ENCODE measurements at regions not wholly inside any gene's neighbourhood (a gene's known extent, or its start where the extent isn't known, plus 50 kb on each side); places are given as distances from the start of the nearest gene placed in this dataset.
"Not testable (repeated sequence)": the region's sequence is repeated elsewhere in the genome, so short reads cannot be mapped to it uniquely, and the experiment has no call there.

- H3K9ac ChIP-seq (ENCODE audit: low read depth in 1 of 2, low read length in 2 of 2): no peak overlapping the region
- H3K27ac ChIP-seq (ENCODE audit: low read depth, low read length): no peak overlapping the region
- H3K36me3 ChIP-seq (ENCODE audit: control insufficient read depth in 1 of 2, insufficient read depth in 2 of 2, low read length in 2 of 2): no peaks in the 10 kb centered on the region
- no peaks in the 10 kb centered on the region for H3K4me1 ChIP-seq (ENCODE audit: control insufficient read depth in 1 of 2, insufficient read depth in 2 of 2, low read length in 2 of 2)
- H3K27me3 ChIP-seq (ENCODE audit: control insufficient read depth in 1 of 2, insufficient read depth in 2 of 2, low read length in 2 of 2): no peaks in the 10 kb centered on the region
- H3K9me3 ChIP-seq (ENCODE audit: control insufficient read depth in 1 of 2, low read length in 2 of 2): peaks cover 0 to 7% of the 10 kb centered on the region in 2 donors
- H3K4me3 ChIP-seq (ENCODE audit: low read depth in 1 of 2, low read length in 2 of 2): no peak overlapping the region
Observed at GRCh38 chr12:38175538-38175937, 141.0 kb upstream of the ALG10B start.

DNA sequence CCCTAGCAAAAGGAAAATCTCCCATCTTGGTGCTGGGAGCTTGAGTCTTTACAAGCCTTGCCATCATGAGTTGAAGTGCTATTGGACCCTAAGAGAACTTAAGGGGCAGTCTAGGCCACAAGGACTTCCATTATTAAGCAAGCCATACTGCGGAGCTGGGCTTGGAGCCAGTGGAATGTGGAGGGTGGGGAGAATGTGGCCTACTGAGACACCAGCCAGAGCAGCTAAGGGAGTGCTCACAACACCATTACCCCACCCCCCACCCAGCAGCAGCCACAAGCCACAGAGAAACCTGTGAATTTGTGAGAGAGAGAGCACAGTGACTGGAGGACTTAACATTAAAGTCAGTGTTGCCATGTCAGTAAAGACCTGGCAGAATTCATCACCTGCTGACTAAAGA is 133.0 kb upstream of the ALG10B start:
- H3K4me1 ChIP-seq (ENCODE audit: control insufficient read depth in 1 of 2, insufficient read depth in 2 of 2, low read length in 2 of 2); H3K36me3 ChIP-seq (ENCODE audit: control insufficient read depth in 1 of 2, insufficient read depth in 2 of 2, low read length in 2 of 2); H3K9ac ChIP-seq (ENCODE audit: low read depth in 1 of 2, low read length in 2 of 2); H3K4me3 ChIP-seq (ENCODE audit: low read depth in 1 of 2, low read length in 2 of 2); H3K9me3 ChIP-seq (ENCODE audit: control insufficient read depth in 1 of 2, low read length in 2 of 2); H3K27me3 ChIP-seq (ENCODE audit: control insufficient read depth in 1 of 2, insufficient read depth in 2 of 2, low read length in 2 of 2); H3K27ac ChIP-seq (ENCODE audit: low read depth, low read length): not testable (repeated sequence)

DNA sequence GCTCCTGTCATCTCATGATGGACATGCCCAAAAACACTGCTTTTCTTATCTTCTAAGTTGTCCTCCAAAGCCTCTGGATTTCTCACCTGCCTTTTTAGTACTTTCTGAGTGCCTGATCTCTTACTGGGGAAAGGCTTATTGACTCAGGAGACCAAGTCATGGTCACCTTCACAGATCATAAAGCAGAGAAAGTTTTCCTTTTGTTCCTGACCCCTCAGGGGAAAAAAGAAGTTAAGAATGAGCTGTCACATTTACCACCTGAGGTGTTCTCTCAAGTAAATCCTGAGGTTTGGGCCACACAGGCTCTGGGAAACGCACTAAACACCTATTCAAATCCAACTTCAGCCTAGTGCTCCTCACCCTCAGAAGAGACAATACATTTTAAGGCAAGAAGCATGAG is 119.3 kb upstream of the ALG10B start:
- H3K9me3 ChIP-seq (ENCODE audit: control insufficient read depth in 1 of 2, low read length in 2 of 2); H3K4me3 ChIP-seq (ENCODE audit: low read depth in 1 of 2, low read length in 2 of 2); H3K27ac ChIP-seq (ENCODE audit: low read depth, low read length); H3K36me3 ChIP-seq (ENCODE audit: control insufficient read depth in 1 of 2, insufficient read depth in 2 of 2, low read length in 2 of 2); H3K4me1 ChIP-seq (ENCODE audit: control insufficient read depth in 1 of 2, insufficient read depth in 2 of 2, low read length in 2 of 2); H3K9ac ChIP-seq (ENCODE audit: low read depth in 1 of 2, low read length in 2 of 2); H3K27me3 ChIP-seq (ENCODE audit: control insufficient read depth in 1 of 2, insufficient read depth in 2 of 2, low read length in 2 of 2): not testable (repeated sequence)

- no peak overlapping the region for H3K9ac ChIP-seq (ENCODE audit: low read depth in 1 of 2, low read length in 2 of 2)
- H3K36me3 ChIP-seq (ENCODE audit: control insufficient read depth in 1 of 2, insufficient read depth in 2 of 2, low read length in 2 of 2): no peaks in the 10 kb centered on the region
- H3K9me3 ChIP-seq (ENCODE audit: control insufficient read depth in 1 of 2, low read length in 2 of 2): peaks cover 3 to 5% of the 10 kb centered on the region in 2 donors
- H3K4me3 ChIP-seq (ENCODE audit: low read depth in 1 of 2, low read length in 2 of 2): no peak overlapping the region
- H3K27ac ChIP-seq (ENCODE audit: low read depth, low read length): no peak overlapping the region
- no peaks in the 10 kb centered on the region for H3K4me1 ChIP-seq (ENCODE audit: control insufficient read depth in 1 of 2, insufficient read depth in 2 of 2, low read length in 2 of 2)
- no peaks in the 10 kb centered on the region for H3K27me3 ChIP-seq (ENCODE audit: control insufficient read depth in 1 of 2, insufficient read depth in 2 of 2, low read length in 2 of 2)
Observed at GRCh38 chr12:38201461-38202276, 114.9 kb upstream of the ALG10B start.

- no peaks in the 10 kb centered on the region for H3K4me1 ChIP-seq (ENCODE audit: control insufficient read depth in 1 of 2, insufficient read depth in 2 of 2, low read length in 2 of 2)
- H3K4me3 ChIP-seq (ENCODE audit: low read depth in 1 of 2, low read length in 2 of 2): no peak overlapping the region
- H3K27ac ChIP-seq (ENCODE audit: low read depth, low read length): no peak overlapping the region
- H3K27me3 ChIP-seq (ENCODE audit: control insufficient read depth in 1 of 2, insufficient read depth in 2 of 2, low read length in 2 of 2): no peaks in the 10 kb centered on the region
- H3K9ac ChIP-seq (ENCODE audit: low read depth in 1 of 2, low read length in 2 of 2): no peak overlapping the region
- no peaks in the 10 kb centered on the region for H3K36me3 ChIP-seq (ENCODE audit: control insufficient read depth in 1 of 2, insufficient read depth in 2 of 2, low read length in 2 of 2)
- H3K9me3 ChIP-seq (ENCODE audit: control insufficient read depth in 1 of 2, low read length in 2 of 2): peaks cover 3 to 5% of the 10 kb centered on the region in 2 donors
Observed at GRCh38 chr12:38204831-38205230, 111.7 kb upstream of the ALG10B start.

DNA sequence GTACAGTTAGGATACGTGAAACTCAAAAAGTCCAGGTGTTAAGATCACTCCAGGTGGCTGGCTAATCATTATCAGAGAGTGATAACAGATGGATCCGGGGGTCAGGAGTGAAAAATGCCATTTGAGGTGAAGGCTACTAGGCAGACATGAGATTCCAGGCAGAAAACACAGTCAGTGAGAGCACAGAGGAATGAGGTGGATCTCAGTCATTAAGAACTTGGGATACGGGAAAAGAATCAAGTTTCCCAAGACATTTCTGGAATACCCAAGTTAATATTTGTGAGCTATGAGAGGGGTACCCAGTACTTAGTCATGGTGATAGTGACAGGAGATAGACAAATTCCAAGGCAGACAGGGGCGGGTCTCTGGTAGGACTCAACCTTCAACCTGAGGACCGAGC is 94.6 kb upstream of the ALG10B start:
- no peaks in the 10 kb centered on the region for H3K9me3 ChIP-seq (ENCODE audit: control insufficient read depth in 1 of 2, low read length in 2 of 2)

DNA sequence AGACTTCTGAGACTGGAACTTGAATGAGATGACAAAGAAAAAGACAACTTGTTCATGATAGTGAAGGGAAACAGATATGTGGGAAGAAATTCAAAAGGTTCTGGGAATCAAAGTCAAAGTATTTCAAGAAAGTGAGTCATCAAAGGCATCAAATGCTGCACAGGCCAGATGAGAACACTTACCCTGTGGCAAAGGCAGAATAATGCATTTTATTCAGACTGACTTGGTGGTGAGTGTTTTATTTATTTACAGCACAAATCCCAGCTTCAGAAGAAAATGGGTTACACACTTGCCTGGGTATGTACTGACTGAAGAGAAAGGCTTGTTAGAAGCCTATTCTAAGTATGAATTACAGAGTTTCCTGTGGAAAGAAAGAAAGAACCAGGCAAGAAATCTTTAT is 78.2 kb upstream of the ALG10B start:
- not testable (repeated sequence) for H3K9ac ChIP-seq (ENCODE audit: low read depth in 1 of 2, low read length in 2 of 2); H3K4me3 ChIP-seq (ENCODE audit: low read depth in 1 of 2, low read length in 2 of 2); H3K27me3 ChIP-seq (ENCODE audit: control insufficient read depth in 1 of 2, insufficient read depth in 2 of 2, low read length in 2 of 2); H3K9me3 ChIP-seq (ENCODE audit: control insufficient read depth in 1 of 2, low read length in 2 of 2); H3K4me1 ChIP-seq (ENCODE audit: control insufficient read depth in 1 of 2, insufficient read depth in 2 of 2, low read length in 2 of 2); H3K27ac ChIP-seq (ENCODE audit: low read depth, low read length); H3K36me3 ChIP-seq (ENCODE audit: control insufficient read depth in 1 of 2, insufficient read depth in 2 of 2, low read length in 2 of 2)

More for the DNA sequence above, 94.6 kb upstream of the ALG10B start:
- H3K27ac ChIP-seq (ENCODE audit: low read depth, low read length): no peak overlapping the region
- no peaks in the 10 kb centered on the region for H3K4me1 ChIP-seq (ENCODE audit: control insufficient read depth in 1 of 2, insufficient read depth in 2 of 2, low read length in 2 of 2)
- no peak overlapping the region for H3K9ac ChIP-seq (ENCODE audit: low read depth in 1 of 2, low read length in 2 of 2)
- no peaks in the 10 kb centered on the region for H3K27me3 ChIP-seq (ENCODE audit: control insufficient read depth in 1 of 2, insufficient read depth in 2 of 2, low read length in 2 of 2)
- H3K4me3 ChIP-seq (ENCODE audit: low read depth in 1 of 2, low read length in 2 of 2): no peak overlapping the region
- H3K36me3 ChIP-seq (ENCODE audit: control insufficient read depth in 1 of 2, insufficient read depth in 2 of 2, low read length in 2 of 2): no peaks in the 10 kb centered on the region

GRCh38 chr12:38253778-38254177 is 62.8 kb upstream of the ALG10B start:
- H3K27me3 ChIP-seq (ENCODE audit: control insufficient read depth in 1 of 2, insufficient read depth in 2 of 2, low read length in 2 of 2): no peaks in the 10 kb centered on the region
- H3K9ac ChIP-seq (ENCODE audit: low read depth in 1 of 2, low read length in 2 of 2): no peak overlapping the region
- no peaks in the 10 kb centered on the region for H3K36me3 ChIP-seq (ENCODE audit: control insufficient read depth in 1 of 2, insufficient read depth in 2 of 2, low read length in 2 of 2)
- H3K9me3 ChIP-seq (ENCODE audit: control insufficient read depth in 1 of 2, low read length in 2 of 2): peaks cover 0 to 5% of the 10 kb centered on the region in 2 donors
- no peak overlapping the region for H3K27ac ChIP-seq (ENCODE audit: low read depth, low read length)
- H3K4me3 ChIP-seq (ENCODE audit: low read depth in 1 of 2, low read length in 2 of 2): no peak overlapping the region
- H3K4me1 ChIP-seq (ENCODE audit: control insufficient read depth in 1 of 2, insufficient read depth in 2 of 2, low read length in 2 of 2): no peaks in the 10 kb centered on the region

- H3K36me3 ChIP-seq (ENCODE audit: control insufficient read depth in 1 of 2, insufficient read depth in 2 of 2, low read length in 2 of 2): no peaks in the 10 kb centered on the region
- H3K27ac ChIP-seq (ENCODE audit: low read depth, low read length): no peak overlapping the region
- no peaks in the 10 kb centered on the region for H3K4me1 ChIP-seq (ENCODE audit: control insufficient read depth in 1 of 2, insufficient read depth in 2 of 2, low read length in 2 of 2)
- H3K9ac ChIP-seq (ENCODE audit: low read depth in 1 of 2, low read length in 2 of 2): no peak overlapping the region
- H3K4me3 ChIP-seq (ENCODE audit: low read depth in 1 of 2, low read length in 2 of 2): no peak overlapping the region
- H3K27me3 ChIP-seq (ENCODE audit: control insufficient read depth in 1 of 2, insufficient read depth in 2 of 2, low read length in 2 of 2): no peaks in the 10 kb centered on the region
- H3K9me3 ChIP-seq (ENCODE audit: control insufficient read depth in 1 of 2, low read length in 2 of 2): peaks cover 0 to 8% of the 10 kb centered on the region in 2 donors
Observed at GRCh38 chr12:38258411-38258810, 58.2 kb upstream of the ALG10B start.
